Sigmoid colon (tissue), 6 donors: ENCODE measurements at regions not wholly inside any gene's neighbourhood (a gene's known extent, or its start where the extent isn't known, plus 50 kb on each side); places are given as distances from the start of the nearest gene placed in this dataset.

ENCODE experiments used
- DNase-seq: peaks from one replicate; pipeline ENCODE4 v3.0.0-alpha.2; 2019
- H3K27ac ChIP-seq, 4 donors: fragments of 200-600 bp; sonication (generic); one replicate each; pipeline ENCODE4 v1.5.1; 2016 to 2019; ENCODE audit warnings: mild to moderate bottlenecking in 1 of 4
- H3K27me3 ChIP-seq, 3 donors: fragments of 200-600 bp; sonication (generic); one replicate each; pipeline ENCODE4 v1.5.1; 2019; ENCODE audit warnings: mild to moderate bottlenecking in 1 of 3
- H3K36me3 ChIP-seq, 4 donors: fragments of 200-600 bp; sonication (generic); one replicate each; pipeline ENCODE4 v1.5.1; 2016 to 2019
- H3K4me1 ChIP-seq, 4 donors: fragments of 200-600 bp; sonication (generic); one replicate each; pipeline ENCODE4 v1.5.1; 2017 to 2019
- H3K4me3 ChIP-seq, 4 donors: fragments of 200-600 bp; sonication (generic); one replicate each; pipeline ENCODE4 v1.5.1; 2017 to 2019; ENCODE audit warnings: mild to moderate bottlenecking in 2 of 4, moderate library complexity in 1 of 4
- H3K9me3 ChIP-seq, 4 donors: fragments of 200-600 bp in 3 of 4; sonication (generic) in 3 of 4; one replicate each; pipeline versions ENCODE4 v1.5.1 to v1.6.1; 2013 to 2019
- CTCF ChIP-seq, 4 experiments: fragments of 450-650 bp in 3 of 4; fragments of 200-600 bp in 1 of 4; IDR thresholded peaks; one replicate each; pipeline ENCODE4 v1.5.1; 2016 to 2019; ENCODE audit warnings: antibody characterized with exemption in 4 of 4, mild to moderate bottlenecking in 3 of 4, moderate library complexity in 2 of 4
- EP300 ChIP-seq, 4 donors: sonication (generic); formaldehyde crosslinking; IDR thresholded peaks; one replicate each; pipeline ENCODE4 v1.6.1; 2017; ENCODE audit warnings: antibody characterized with exemption in 4 of 4
- POLR2A ChIP-seq, 2 donors: fragments of 450-650 bp; IDR thresholded peaks; one replicate each; pipeline ENCODE4 v1.6.1; 2016; ENCODE audit warnings: antibody characterized with exemption in 2 of 2, mild to moderate bottlenecking in 2 of 2, moderate library complexity in 2 of 2
- POLR2AphosphoS5 ChIP-seq, 4 donors: sonication (generic); formaldehyde crosslinking; IDR thresholded peaks; one replicate each; pipeline ENCODE4 v1.6.1; 2017; ENCODE audit warnings: antibody characterized with exemption in 4 of 4
- WGBS, 2 donors: extraction: QIAGEN DNeasy Blood & Tissue Kit; methylation state at CpG; one replicate each; pipeline ENCODE4 v1.1.7; 2013; 5-methylcytosine and 5-hydroxymethylcytosine counted together
- intact Hi-C: fragments of 100-400 bp; cut with DNase I; formaldehyde crosslinking; loops from one replicate; pipeline ENCODE4 v1.15.1; 2023
- donor health status: healthy with polysubstance abuse.
- donor health status: healthy.

GRCh38 chr9:75775166-75775565 is 115.3 kb upstream of the PCSK5 start:
- TF ChIP-seq CTCF (IDR thresholded peaks at IDR 0.05), result no peak
- H3K9me3 ChIP-seq, result no peaks in the 10 kb centered on the region
- no peak for DNase-seq
- H3K4me3 ChIP-seq, result no peak overlapping the region
- no peak overlapping the region for H3K27ac ChIP-seq
- intact Hi-C loops, result no loop called here
- no peaks in the 10 kb centered on the region for H3K36me3 ChIP-seq
- H3K27me3 ChIP-seq, result no peaks in the 10 kb centered on the region
- H3K4me1 ChIP-seq, result no peaks in the 10 kb centered on the region
- 91 to 95% methylated on average over 2 of the region's 2 CpGs for WGBS, 2 donors

- no peaks in the 10 kb centered on the region for H3K4me1 ChIP-seq
- no peaks in the 10 kb centered on the region for H3K9me3 ChIP-seq
- DNase-seq, result no peak
- H3K36me3 ChIP-seq, result no peaks in the 10 kb centered on the region
- intact Hi-C loops, result no loop called here
- 94% methylated on average over 1 of the region's 1 CpG for WGBS, 2 donors
- no peak overlapping the region for H3K27ac ChIP-seq
- TF ChIP-seq EP300 (IDR thresholded peaks at IDR 0.05) (no peak), CTCF (IDR thresholded peaks at IDR 0.05) (no peak), POLR2AphosphoS5 (IDR thresholded peaks at IDR 0.05) (no peak), POLR2A (IDR thresholded peaks at IDR 0.05) (no peak)
- no peaks in the 10 kb centered on the region for H3K27me3 ChIP-seq
- H3K4me3 ChIP-seq, result no peak overlapping the region
These were observed 114.3 kb upstream of the PCSK5 start for GRCh38 chr9:75775966-75776691.

- Histone ChIP-seq H3K27me3 (no peaks in the 10 kb centered on the region), H3K9me3 (no peaks in the 10 kb centered on the region), H3K4me3 (no peak overlapping the region), H3K4me1 (no peaks in the 10 kb centered on the region), H3K36me3 (no peaks in the 10 kb centered on the region), H3K27ac (no peak overlapping the region)
- intact Hi-C loops, result no loop called here
- no peak for TF ChIP-seq POLR2A (IDR thresholded peaks at IDR 0.05)
- 63 to 80% methylated on average over 1 of the region's 1 CpG for WGBS, 2 donors
- no peak for DNase-seq
These were observed 110.3 kb upstream of the PCSK5 start for GRCh38 chr9:75780185-75780584.

- no peak overlapping the region for H3K4me3 ChIP-seq
- H3K36me3 ChIP-seq, result no peaks in the 10 kb centered on the region
- TF ChIP-seq POLR2AphosphoS5 (IDR thresholded peaks at IDR 0.05) (no peak), EP300 (IDR thresholded peaks at IDR 0.05) (no peak), CTCF (IDR thresholded peaks at IDR 0.05) (no peak), POLR2A (IDR thresholded peaks at IDR 0.05) (no peak)
- no peak overlapping the region for H3K27ac ChIP-seq
- no peaks in the 10 kb centered on the region for H3K4me1 ChIP-seq
- WGBS, 2 donors, result 63 to 84% methylated on average over 3 of the region's 3 CpGs
- intact Hi-C loops, result no loop called here
- no peaks in the 10 kb centered on the region for H3K27me3 ChIP-seq
- no peaks in the 10 kb centered on the region for H3K9me3 ChIP-seq
- no peak for DNase-seq
These were observed 102.4 kb upstream of the PCSK5 start for GRCh38 chr9:75788006-75788634.

- TF ChIP-seq POLR2AphosphoS5 (IDR thresholded peaks at IDR 0.05) (no peak), EP300 (IDR thresholded peaks at IDR 0.05) (no peak), POLR2A (IDR thresholded peaks at IDR 0.05) (no peak), CTCF (IDR thresholded peaks at IDR 0.05) (no peak)
- H3K9me3 ChIP-seq, result no peaks in the 10 kb centered on the region
- H3K36me3 ChIP-seq, result no peaks in the 10 kb centered on the region
- 84 to 90% methylated on average over 2 of the region's 2 CpGs for WGBS, 2 donors
- DNase-seq, result no peak
- no peak overlapping the region for H3K27ac ChIP-seq
- H3K27me3 ChIP-seq, result no peaks in the 10 kb centered on the region
- H3K4me1 ChIP-seq, result no peaks in the 10 kb centered on the region
- intact Hi-C loops, result no loop called here
- no peak overlapping the region for H3K4me3 ChIP-seq
These were observed 93.3 kb upstream of the PCSK5 start for GRCh38 chr9:75797085-75797580.
